AG04449 (cell line): ENCODE measurements at regions not wholly inside any gene's neighbourhood (a gene's known extent, or its start where the extent isn't known, plus 50 kb on each side); places are given as distances from the start of the nearest gene placed in this dataset.

Experiments used
- CTCF ChIA-PET: fragments of 350-600 bp; formaldehyde crosslinking; extraction: SDS; loops from one replicate; lab custom pipeline; 2021; ENCODE audit warnings: antibody characterized with exemption; lab: Yijun Ruan, JAX
- POLR2A ChIA-PET: fragments of 400-600, 350-600 bp; formaldehyde crosslinking; extraction: SDS; loops from one replicate; lab custom pipeline; 2020; ENCODE audit warnings: antibody characterized with exemption, inconsistent platforms; lab: Yijun Ruan, JAX
- DNase-seq: peaks from one replicate; pipeline ENCODE4 v3.0.0-alpha.2; 2010; ENCODE audit warnings: low read depth, low spot score
- H3K4me3 ChIP-seq: 2 replicates; pipeline ENCODE4 v1.5.1; 2011; ENCODE audit warnings: low read depth, mild to moderate bottlenecking, control low read depth, low read length
- TF ChIP-seq, protein P1 (sequence below): IDR thresholded peaks from one replicate; pipeline ENCODE4 v1.5.1; 2011; ENCODE audit warnings: mild to moderate bottlenecking, moderate library complexity, low read length, control low read depth, inconsistent platforms; ENCODE audit not compliant: insufficient read depth; ENCODE audit errors: missing control alignments

DNA sequence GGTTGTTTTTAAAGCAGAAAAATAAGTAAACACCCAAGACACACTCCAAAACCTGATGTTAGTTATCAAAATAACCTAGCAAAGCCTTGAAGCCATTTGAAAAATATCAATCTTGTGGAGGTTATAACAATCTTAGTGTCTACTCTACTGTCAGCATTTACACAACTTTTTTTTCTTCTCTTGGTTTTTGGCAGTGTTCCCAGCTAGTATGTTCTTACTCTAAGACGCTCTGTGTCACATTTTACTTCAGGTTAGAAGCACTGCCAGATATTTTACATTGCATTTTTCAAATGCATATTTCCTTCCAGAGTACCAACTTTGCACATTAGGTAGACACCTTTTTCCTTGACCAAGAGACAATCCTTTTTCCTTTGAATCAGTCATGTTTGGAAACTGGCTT, 114.0 kb upstream of the INPP4B start:
- no peak for DNase-seq
- H3K4me3 ChIP-seq, result no peak overlapping the region
- ChIA-PET CTCF (no interaction called here), POLR2A (no interaction called here)
- TF ChIP-seq, protein P1, sequence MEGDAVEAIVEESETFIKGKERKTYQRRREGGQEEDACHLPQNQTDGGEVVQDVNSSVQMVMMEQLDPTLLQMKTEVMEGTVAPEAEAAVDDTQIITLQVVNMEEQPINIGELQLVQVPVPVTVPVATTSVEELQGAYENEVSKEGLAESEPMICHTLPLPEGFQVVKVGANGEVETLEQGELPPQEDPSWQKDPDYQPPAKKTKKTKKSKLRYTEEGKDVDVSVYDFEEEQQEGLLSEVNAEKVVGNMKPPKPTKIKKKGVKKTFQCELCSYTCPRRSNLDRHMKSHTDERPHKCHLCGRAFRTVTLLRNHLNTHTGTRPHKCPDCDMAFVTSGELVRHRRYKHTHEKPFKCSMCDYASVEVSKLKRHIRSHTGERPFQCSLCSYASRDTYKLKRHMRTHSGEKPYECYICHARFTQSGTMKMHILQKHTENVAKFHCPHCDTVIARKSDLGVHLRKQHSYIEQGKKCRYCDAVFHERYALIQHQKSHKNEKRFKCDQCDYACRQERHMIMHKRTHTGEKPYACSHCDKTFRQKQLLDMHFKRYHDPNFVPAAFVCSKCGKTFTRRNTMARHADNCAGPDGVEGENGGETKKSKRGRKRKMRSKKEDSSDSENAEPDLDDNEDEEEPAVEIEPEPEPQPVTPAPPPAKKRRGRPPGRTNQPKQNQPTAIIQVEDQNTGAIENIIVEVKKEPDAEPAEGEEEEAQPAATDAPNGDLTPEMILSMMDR, result no peak

DNA sequence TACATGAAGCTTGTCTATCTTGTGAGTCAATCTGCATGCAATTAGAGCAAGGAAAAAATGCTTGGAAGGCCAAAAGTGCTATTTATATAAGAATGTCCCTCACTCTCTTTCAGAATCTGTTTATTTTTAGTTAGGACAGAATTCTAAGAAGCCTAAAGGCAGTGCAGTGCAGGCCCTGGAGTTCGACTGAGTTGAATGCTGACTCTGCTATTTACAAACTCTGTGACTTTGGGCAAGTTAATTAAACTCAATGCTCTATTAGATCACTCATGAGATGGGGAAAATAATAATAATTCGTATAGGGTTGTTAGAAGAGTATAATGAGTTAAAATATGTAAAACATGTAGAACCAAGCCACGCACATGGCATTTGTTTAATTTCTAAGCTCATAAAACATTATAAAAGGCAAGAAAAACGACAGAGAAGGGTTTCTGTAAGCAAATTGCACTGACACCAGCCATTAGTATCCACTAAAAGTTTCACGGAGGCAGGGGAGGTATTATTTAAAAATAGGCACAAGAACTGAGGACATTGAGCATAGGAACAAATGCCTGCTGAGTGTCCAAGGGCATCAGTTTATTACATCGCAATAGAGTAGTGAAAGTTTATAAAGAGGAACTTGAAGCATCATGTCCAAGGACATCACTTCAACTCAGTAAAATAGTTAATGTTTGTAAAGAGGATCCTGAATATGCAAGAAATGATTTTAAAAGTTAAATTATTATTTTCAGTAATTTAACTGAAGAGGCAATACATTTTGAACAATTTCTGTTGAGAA, 115.0 kb upstream of the INPP4B start:
- no peak for DNase-seq
- TF ChIP-seq, protein P1, result no peak
- H3K4me3 ChIP-seq, result no peak overlapping the region
- ChIA-PET POLR2A (no interaction called here), CTCF (no interaction called here)

DNA sequence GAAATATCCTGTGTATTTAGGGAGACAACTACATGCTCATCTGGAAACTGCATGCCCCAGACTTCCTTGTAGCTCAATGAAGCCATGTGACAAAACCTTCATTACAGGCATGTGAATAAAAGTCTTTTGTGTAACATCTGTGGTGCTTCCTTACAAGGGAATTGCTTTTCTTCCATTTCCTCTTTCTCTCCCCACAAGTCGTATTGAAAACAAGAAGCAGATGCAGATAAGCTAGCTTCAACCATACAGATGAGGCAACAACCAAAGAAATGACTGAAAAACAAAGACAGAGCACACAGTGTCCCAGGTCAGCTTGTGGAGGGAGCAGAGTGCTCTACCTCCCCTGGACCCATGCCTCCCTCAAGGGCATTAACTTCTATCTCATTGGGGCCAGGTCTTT, 115.8 kb upstream of the INPP4B start:
- DNase-seq, result no peak
- TF ChIP-seq, protein P1, result no peak
- no peak overlapping the region for H3K4me3 ChIP-seq
- CTCF ChIA-PET, result no interaction called here
- POLR2A ChIA-PET, result no interaction called here

DNA sequence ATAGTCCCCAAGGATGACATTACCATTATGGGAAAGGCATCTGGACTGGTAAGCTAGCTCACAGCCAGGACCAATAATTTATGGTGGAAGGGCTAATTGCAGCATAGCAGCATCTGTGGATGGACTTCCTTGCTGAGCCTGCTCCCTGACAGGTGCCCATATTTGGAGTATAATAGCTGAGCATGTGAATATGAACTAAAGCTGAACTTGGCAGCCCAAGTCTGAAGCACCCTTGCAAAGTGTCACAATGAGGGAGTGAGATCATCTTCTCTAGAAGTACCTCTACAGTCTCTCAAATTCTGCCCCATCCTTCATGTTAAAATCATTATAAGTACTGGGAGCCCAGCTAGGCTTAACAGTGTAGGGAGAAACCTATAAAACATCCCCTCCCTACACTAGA, 128.2 kb upstream of the INPP4B start:
- CTCF ChIA-PET, result interaction anchor here (1.2 kb wide), 1 partner anchor 11 kb away, joined by 3 read pairs; no protein-coding TSS in a partner anchor

DNA sequence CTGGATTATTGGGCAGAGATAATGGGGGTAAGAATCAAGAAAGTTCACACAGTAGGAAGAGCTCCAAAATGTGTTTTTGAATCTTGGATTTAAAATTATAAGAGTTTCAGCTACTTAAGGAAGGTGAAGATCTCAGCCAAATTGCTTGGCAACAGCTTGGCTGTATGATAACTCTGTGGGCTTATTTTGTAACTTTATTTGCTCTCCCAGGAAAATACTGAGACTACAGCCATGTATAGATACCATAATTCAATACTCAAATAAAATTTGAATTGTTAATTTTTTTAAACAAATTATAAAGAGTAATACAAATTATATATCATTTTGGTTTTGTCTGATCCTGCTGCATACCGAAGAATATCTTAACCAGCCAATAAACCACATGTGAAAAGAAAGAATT, 129.5 kb upstream of the INPP4B start:
- ChIA-PET POLR2A (no interaction called here), CTCF (interaction anchor here (1.2 kb wide), 1 partner anchor 10 kb away, joined by 3 read pairs; no protein-coding TSS in a partner anchor)
- H3K4me3 ChIP-seq, result no peak overlapping the region
- DNase-seq, result no peak
- TF ChIP-seq, protein P1, result no peak

More for the DNA sequence above, 128.2 kb upstream of the INPP4B start:
- TF ChIP-seq, protein P1, result no peak
- DNase-seq, result no peak
- no peak overlapping the region for H3K4me3 ChIP-seq
- POLR2A ChIA-PET, result no interaction called here

DNA sequence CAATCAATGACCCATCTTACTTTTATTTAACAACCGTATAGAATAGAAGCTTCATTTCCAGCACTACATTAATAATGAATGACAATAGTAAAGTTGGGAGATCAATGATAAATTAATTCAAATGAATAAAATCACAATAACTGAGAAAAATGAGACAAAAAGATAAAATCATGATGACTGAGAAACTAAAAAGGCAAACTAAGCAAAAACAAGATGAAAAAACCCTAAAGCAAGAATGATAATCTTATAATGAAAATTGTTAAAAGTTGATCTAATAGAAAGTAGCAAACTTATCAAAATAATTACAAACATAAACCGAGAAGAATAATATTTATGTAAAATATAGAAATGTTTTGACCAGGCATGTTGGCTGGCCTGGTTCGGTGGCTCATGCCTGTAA, 130.4 kb upstream of the INPP4B start:
- DNase-seq, result no peak
- H3K4me3 ChIP-seq, result no peak overlapping the region
- POLR2A ChIA-PET, result no interaction called here
- CTCF ChIA-PET, result no interaction called here
- TF ChIP-seq, protein P1, result no peak
